Trophoblast cell (in vitro differentiated cells and primary cell): ENCODE measurements at regions not wholly inside any gene's neighbourhood (a gene's known extent, or its start where the extent isn't known, plus 50 kb on each side); places are given as distances from the start of the nearest gene placed in this dataset.

Experiments used
- DNase-seq, 2 donors: peaks; one replicate each; pipeline ENCODE4 v3.0.0-alpha.2; 2016
- H2AFZ ChIP-seq: 2 replicates; pipeline ENCODE4 v1.6.1; 2013; ENCODE audit warnings: low read length, moderate library complexity, mild to moderate bottlenecking; ENCODE audit not compliant: insufficient read depth, poor library complexity
- H2AK5ac ChIP-seq: 2 replicates; pipeline ENCODE4 v1.6.1; 2013; ENCODE audit warnings: mild to moderate bottlenecking, low read length
- H2BK120ac ChIP-seq: 2 replicates; pipeline ENCODE4 v1.6.1; 2013; ENCODE audit warnings: low read length, mild to moderate bottlenecking, moderate library complexity; ENCODE audit not compliant: insufficient read depth, poor library complexity
- H2BK12ac ChIP-seq: 2 replicates; pipeline ENCODE4 v1.6.1; 2013; ENCODE audit warnings: mild to moderate bottlenecking, low read length, moderate library complexity
- H2BK5ac ChIP-seq: 2 replicates; pipeline ENCODE4 v1.6.1; 2013; ENCODE audit warnings: low read length, low read depth, moderate library complexity, mild to moderate bottlenecking; ENCODE audit not compliant: poor library complexity
- H3K14ac ChIP-seq: 2 replicates; pipeline ENCODE4 v1.6.1; 2013; ENCODE audit warnings: mild to moderate bottlenecking, low read length
- H3K18ac ChIP-seq: 2 replicates; pipeline ENCODE4 v1.6.1; 2013; ENCODE audit warnings: mild to moderate bottlenecking, low read length
- H3K23ac ChIP-seq: 2 replicates; pipeline ENCODE4 v1.6.1; 2013; ENCODE audit warnings: low read length
- H3K27ac ChIP-seq: 2 replicates; pipeline ENCODE4 v1.5.1; 2013; ENCODE audit warnings: low read depth, mild to moderate bottlenecking, inconsistent platforms, low read length, moderate library complexity
- H3K27me3 ChIP-seq: 2 replicates; pipeline ENCODE4 v1.6.1; 2013; ENCODE audit warnings: inconsistent platforms, mild to moderate bottlenecking, low read length, moderate library complexity; ENCODE audit not compliant: insufficient read depth
- H3K36me3 ChIP-seq, 2 experiments: 1 replicate in 1 of 2; 2 replicates in 1 of 2; pipeline ENCODE4 v1.6.1; 2013; ENCODE audit warnings: low read length in 2 of 2, mild to moderate bottlenecking in 2 of 2, moderate library complexity in 1 of 2; ENCODE audit not compliant: insufficient read depth in 2 of 2, control insufficient read depth in 1 of 2
- H3K4ac ChIP-seq: 2 replicates; pipeline ENCODE4 v1.6.1; 2013; ENCODE audit warnings: low read depth, mild to moderate bottlenecking, low read length, moderate library complexity
- H3K4me1 ChIP-seq, 2 experiments: 1 replicate in 1 of 2; 2 replicates in 1 of 2; pipeline ENCODE4 v1.6.1; 2013; ENCODE audit warnings: low read length in 2 of 2, mild to moderate bottlenecking in 2 of 2, moderate library complexity in 1 of 2; ENCODE audit not compliant: insufficient read depth in 2 of 2, control insufficient read depth in 1 of 2
- H3K4me2 ChIP-seq: 2 replicates; pipeline ENCODE4 v1.6.1; 2013; ENCODE audit warnings: inconsistent platforms, mild to moderate bottlenecking, low read length, moderate library complexity
- H3K4me3 ChIP-seq: 2 replicates; pipeline ENCODE4 v1.5.1; 2013; ENCODE audit warnings: mild to moderate bottlenecking, low read depth, low read length, inconsistent platforms
- H3K79me1 ChIP-seq: one replicate; pipeline ENCODE4 v1.6.1; 2013; ENCODE audit warnings: low read length
- H3K79me2 ChIP-seq: 2 replicates; pipeline ENCODE4 v1.6.1; 2013; ENCODE audit warnings: low read length, mild to moderate bottlenecking; ENCODE audit not compliant: control insufficient read depth, insufficient read depth, poor library complexity
- H3K9ac ChIP-seq: 2 replicates; pipeline ENCODE4 v1.6.1; 2013; ENCODE audit warnings: mild to moderate bottlenecking, low read length
- H3K9me3 ChIP-seq: 2 replicates; pipeline ENCODE4 v1.6.1; 2013; ENCODE audit warnings: low read depth, mild to moderate bottlenecking, control low read depth, inconsistent platforms, low read length; ENCODE audit not compliant: insufficient read depth
- H4K12ac ChIP-seq: 2 replicates; pipeline ENCODE4 v1.6.1; 2013; ENCODE audit warnings: low read depth, mild to moderate bottlenecking, low read length, moderate library complexity
- H4K8ac ChIP-seq: 2 replicates; pipeline ENCODE4 v1.6.1; 2013; ENCODE audit warnings: low read depth, mild to moderate bottlenecking, low read length, moderate library complexity
- H4K91ac ChIP-seq: one replicate; pipeline ENCODE4 v1.6.1; 2013; ENCODE audit warnings: low read depth, mild to moderate bottlenecking, low read length, moderate library complexity
- WGBS: extraction: QIAGEN DNeasy Blood & Tissue Kit; methylation state at CpG from one replicate; pipeline ENCODE4 v1.1.7; 2013; ENCODE audit warnings: missing lambda C conversion rate; ENCODE audit not compliant: insufficient read length, insufficient coverage; ENCODE audit errors: extremely low coverage; 5-methylcytosine and 5-hydroxymethylcytosine counted together

DNA sequence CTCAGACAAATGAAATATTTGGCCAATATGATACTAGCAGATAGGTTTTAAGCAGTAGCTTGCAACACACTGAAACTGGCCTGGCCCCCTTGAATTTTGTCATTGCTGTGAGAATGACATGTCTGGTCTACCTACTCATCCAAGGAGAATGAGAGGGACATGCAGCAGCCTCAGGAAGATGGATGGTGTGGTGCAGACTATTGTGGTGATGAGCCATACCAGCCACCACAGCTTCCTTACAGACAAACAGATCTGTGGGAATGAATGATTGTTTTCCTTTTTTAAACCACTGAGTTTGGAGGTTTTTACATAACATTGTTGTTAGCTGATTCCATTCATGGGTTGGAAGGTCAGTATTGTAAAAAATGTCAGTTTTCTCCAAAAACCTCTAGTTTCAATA, 133.7 kb upstream of the POU1F1 start:
- Histone ChIP-seq H2BK120ac (no peak overlapping the region), H3K27ac (no peak overlapping the region), H3K4me1 (no peaks in the 10 kb centered on the region)

DNA sequence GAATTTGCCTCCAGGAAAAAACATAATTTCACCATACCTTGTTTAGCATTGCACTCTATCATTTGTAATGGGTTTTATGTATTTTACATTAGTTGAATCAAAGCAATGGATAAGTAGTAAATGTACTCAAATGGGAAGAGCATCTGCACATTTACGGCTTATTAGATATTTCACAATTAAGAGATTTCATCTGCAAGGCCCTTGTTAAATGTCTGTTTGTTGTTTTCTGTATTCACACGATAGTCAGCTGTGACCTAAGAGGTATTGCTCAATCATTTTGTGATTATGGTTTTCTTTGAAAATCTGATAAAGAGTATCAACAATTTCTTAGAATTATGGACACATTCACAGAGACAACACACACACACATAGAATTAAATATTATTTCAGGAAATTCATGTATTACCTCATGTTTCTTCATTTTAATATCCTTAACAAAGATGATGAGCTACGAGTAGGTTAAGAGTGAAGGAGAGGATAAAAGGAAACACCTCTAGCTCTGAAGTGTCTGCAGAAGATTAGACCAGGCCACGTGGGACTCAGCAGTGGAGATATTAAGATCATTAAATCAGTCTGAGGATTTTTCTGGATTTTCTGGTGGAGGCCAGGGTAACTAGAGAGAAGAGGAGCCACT, 121.9 kb upstream of the POU1F1 start:
- H2AK5ac ChIP-seq: no peak overlapping the region
- H3K4me2 ChIP-seq: no peak overlapping the region
- H3K79me1 ChIP-seq: no peaks in the 10 kb centered on the region
- DNase-seq: peak in 1 of 2 donors; percentile 38
- no peak overlapping the region for H3K27ac ChIP-seq
- no peaks in the 10 kb centered on the region for H3K4me1 ChIP-seq
- WGBS: no CpG with 5 or more reads among the region's 4 CpGs
- no peaks in the 10 kb centered on the region for H3K9me3 ChIP-seq
- no peak overlapping the region for H3K4me3 ChIP-seq
- H2BK120ac ChIP-seq: no peak overlapping the region
- H3K18ac ChIP-seq: no peak overlapping the region
- no peak overlapping the region for H4K8ac ChIP-seq
- H3K23ac ChIP-seq: no peak overlapping the region
- H3K4ac ChIP-seq: no peak overlapping the region
- H3K79me2 ChIP-seq: no peaks in the 10 kb centered on the region
- H3K36me3 ChIP-seq: no peaks in the 10 kb centered on the region
- no peak overlapping the region for H2BK12ac ChIP-seq
- no peak overlapping the region for H3K14ac ChIP-seq
- no peak overlapping the region for H4K12ac ChIP-seq
- no peak overlapping the region for H2BK5ac ChIP-seq
- no peaks in the 10 kb centered on the region for H3K27me3 ChIP-seq
- no peak overlapping the region for H4K91ac ChIP-seq
- H2AFZ ChIP-seq: no peak overlapping the region
- H3K9ac ChIP-seq: no peak overlapping the region

More for the DNA sequence above, 133.7 kb upstream of the POU1F1 start:
- Histone ChIP-seq H3K79me1 (no peaks in the 10 kb centered on the region), H3K27me3 (no peaks in the 10 kb centered on the region), H2BK5ac (no peak overlapping the region), H4K8ac (no peak overlapping the region), H3K4me3 (no peak overlapping the region), H2AFZ (no peak overlapping the region), H3K14ac (no peak overlapping the region), H2BK12ac (no peak overlapping the region), H3K18ac (no peak overlapping the region), H3K23ac (no peak overlapping the region), H3K4me2 (no peak overlapping the region), H3K36me3 (no peaks in the 10 kb centered on the region), H4K91ac (no peak overlapping the region), H2AK5ac (no peak overlapping the region), H3K79me2 (no peaks in the 10 kb centered on the region), H4K12ac (no peak overlapping the region), H3K9me3 (no peaks in the 10 kb centered on the region), H3K4ac (no peak overlapping the region), H3K9ac (no peak overlapping the region)
- no peak for DNase-seq

DNA sequence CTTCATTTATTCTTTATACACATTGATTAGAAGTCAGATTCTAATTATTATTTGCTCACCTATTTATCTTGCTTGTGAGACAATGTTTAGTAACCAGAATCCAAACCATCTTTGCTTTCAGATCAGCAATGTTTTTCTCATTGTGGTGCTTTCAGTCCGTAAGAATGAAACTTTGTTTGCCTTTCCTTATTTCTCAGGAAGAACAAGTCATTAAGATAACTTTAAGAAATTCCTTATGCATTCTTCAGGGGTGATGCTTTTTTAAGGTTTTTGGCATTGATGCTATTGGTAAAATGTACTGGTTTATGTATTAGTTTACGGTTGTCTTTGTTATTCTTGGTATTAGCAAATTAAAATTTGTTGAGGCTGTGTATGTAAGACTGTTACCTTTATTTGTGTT, 120.8 kb upstream of the POU1F1 start:
- no peak overlapping the region for H4K8ac ChIP-seq
- H3K79me1 ChIP-seq: no peaks in the 10 kb centered on the region
- H3K27ac ChIP-seq: no peak overlapping the region
- H3K36me3 ChIP-seq: no peaks in the 10 kb centered on the region
- no peak overlapping the region for H3K9ac ChIP-seq
- no peaks in the 10 kb centered on the region for H3K27me3 ChIP-seq
- no peak overlapping the region for H2AFZ ChIP-seq
- H3K23ac ChIP-seq: no peak overlapping the region
- H3K4me1 ChIP-seq: no peaks in the 10 kb centered on the region
- no CpG with 5 or more reads among the region's 2 CpGs for WGBS
- no peak overlapping the region for H2BK120ac ChIP-seq
- H2BK5ac ChIP-seq: no peak overlapping the region
- H3K9me3 ChIP-seq: no peaks in the 10 kb centered on the region
- H2AK5ac ChIP-seq: no peak overlapping the region
- H3K14ac ChIP-seq: no peak overlapping the region
- no peak overlapping the region for H3K4me3 ChIP-seq
- H3K4me2 ChIP-seq: no peak overlapping the region
- H3K18ac ChIP-seq: no peak overlapping the region
- DNase-seq: no peak
- no peak overlapping the region for H4K12ac ChIP-seq
- H2BK12ac ChIP-seq: no peak overlapping the region
- no peaks in the 10 kb centered on the region for H3K79me2 ChIP-seq
- no peak overlapping the region for H3K4ac ChIP-seq
- H4K91ac ChIP-seq: no peak overlapping the region

DNA sequence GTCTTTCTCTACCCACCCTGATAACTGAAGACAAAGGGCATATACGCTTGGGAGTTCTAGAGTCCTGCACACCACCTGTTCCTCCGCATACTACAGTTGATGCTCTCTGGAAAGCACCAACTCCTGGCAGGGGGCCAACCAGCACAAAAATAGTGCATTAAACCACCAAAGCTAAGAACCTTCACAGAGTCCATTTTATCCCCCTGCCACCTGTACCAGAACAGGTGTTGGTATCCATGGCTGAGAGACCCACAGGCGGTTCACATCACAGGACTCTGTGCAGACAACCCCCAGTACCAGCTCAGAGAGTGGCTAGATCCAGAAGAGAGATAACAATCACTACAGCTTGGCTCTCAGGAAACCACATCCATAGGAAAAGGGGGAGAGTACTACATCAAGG, 114.4 kb upstream of the POU1F1 start:
- Histone ChIP-seq H3K4ac (no peak overlapping the region), H3K4me2 (peak overlapping the region; percentile 36)

More for the DNA sequence above, 114.4 kb upstream of the POU1F1 start:
- Histone ChIP-seq H4K12ac (no peak overlapping the region), H3K79me1 (no peaks in the 10 kb centered on the region), H3K14ac (peak overlapping the region; percentile 57), H3K18ac (no peak overlapping the region), H2BK12ac (peak overlapping the region; percentile 30), H3K36me3 (no peaks in the 10 kb centered on the region), H3K27ac (peak overlapping the region; percentile 73), H2BK5ac (no peak overlapping the region), H3K9me3 (no peaks in the 10 kb centered on the region), H3K4me3 (no peak overlapping the region), H3K4me1 (peaks cover 6 to 9% of the 10 kb centered on the region in 2 experiments), H4K91ac (peak overlapping the region; percentile 35), H3K9ac (no peak overlapping the region), H2BK120ac (peak overlapping the region; percentile 63), H2AFZ (no peak overlapping the region), H3K27me3 (no peaks in the 10 kb centered on the region), H3K79me2 (peaks cover 2% of the 10 kb centered on the region), H3K23ac (no peak overlapping the region), H4K8ac (peak overlapping the region; percentile 29), H2AK5ac (no peak overlapping the region)
- no CpG with 5 or more reads among the region's 3 CpGs for WGBS
- DNase-seq: no peak
